ENCODE measurements at regions not wholly inside any gene's neighbourhood (a gene's known extent, or its start where the extent isn't known, plus 50 kb on each side); places are given as distances from the start of the nearest gene placed in this dataset.

DNA sequence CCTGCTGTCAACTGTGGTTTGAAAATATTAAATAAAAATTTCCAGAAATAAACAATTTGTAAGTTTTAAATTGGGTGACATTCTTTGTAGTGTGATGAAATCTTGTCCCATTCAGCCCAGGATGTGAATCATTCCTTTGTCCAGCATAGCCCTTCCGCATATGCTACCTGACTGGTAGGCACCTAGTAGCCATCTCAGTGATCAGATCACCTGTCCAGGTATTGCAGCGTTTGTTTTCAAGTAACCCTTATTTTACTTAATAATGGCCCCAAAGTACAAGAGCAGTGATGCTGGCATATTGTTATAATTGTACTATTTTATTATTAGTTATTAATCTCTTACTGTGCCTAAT lies 351.6 kb upstream of the B3GALT2 start:
- Histone ChIP-seq H3K4me1 (peaks cover 0 to 10% (median 0%) of the 10 kb centered on the region in 4 donors), H3K9me3 (no peaks in the 10 kb centered on the region), H3K4me3 (no peak overlapping the region), H3K36me3 (no peaks in the 10 kb centered on the region), H3K27me3 (no peaks in the 10 kb centered on the region), H3K27ac (peak overlapping the region in 2 of 4 donors; percentile 40 to 44)
- DNase-seq = no peak
- TF ChIP-seq, protein P1, sequence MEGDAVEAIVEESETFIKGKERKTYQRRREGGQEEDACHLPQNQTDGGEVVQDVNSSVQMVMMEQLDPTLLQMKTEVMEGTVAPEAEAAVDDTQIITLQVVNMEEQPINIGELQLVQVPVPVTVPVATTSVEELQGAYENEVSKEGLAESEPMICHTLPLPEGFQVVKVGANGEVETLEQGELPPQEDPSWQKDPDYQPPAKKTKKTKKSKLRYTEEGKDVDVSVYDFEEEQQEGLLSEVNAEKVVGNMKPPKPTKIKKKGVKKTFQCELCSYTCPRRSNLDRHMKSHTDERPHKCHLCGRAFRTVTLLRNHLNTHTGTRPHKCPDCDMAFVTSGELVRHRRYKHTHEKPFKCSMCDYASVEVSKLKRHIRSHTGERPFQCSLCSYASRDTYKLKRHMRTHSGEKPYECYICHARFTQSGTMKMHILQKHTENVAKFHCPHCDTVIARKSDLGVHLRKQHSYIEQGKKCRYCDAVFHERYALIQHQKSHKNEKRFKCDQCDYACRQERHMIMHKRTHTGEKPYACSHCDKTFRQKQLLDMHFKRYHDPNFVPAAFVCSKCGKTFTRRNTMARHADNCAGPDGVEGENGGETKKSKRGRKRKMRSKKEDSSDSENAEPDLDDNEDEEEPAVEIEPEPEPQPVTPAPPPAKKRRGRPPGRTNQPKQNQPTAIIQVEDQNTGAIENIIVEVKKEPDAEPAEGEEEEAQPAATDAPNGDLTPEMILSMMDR (IDR thresholded peaks at IDR 0.05) = no peak
- TF ChIP-seq POLR2A (IDR thresholded peaks at IDR 0.05) = no peak

GRCh38 chr1:193537266-193538002 lies 351.0 kb upstream of the B3GALT2 start:
- Histone ChIP-seq H3K4me1 (peaks cover 0 to 10% (median 0%) of the 10 kb centered on the region in 4 donors), H3K27ac (peak overlapping the region in 2 of 4 donors; percentile 40 to 44), H3K36me3 (no peaks in the 10 kb centered on the region), H3K4me3 (no peak overlapping the region), H3K9me3 (no peaks in the 10 kb centered on the region), H3K27me3 (no peaks in the 10 kb centered on the region)
- DNase-seq = peak in 2 of 3 donors; percentile 76 to 79
- TF ChIP-seq, protein P1 (IDR thresholded peaks at IDR 0.05) = no peak
- no peak for TF ChIP-seq POLR2A (IDR thresholded peaks at IDR 0.05)

DNA sequence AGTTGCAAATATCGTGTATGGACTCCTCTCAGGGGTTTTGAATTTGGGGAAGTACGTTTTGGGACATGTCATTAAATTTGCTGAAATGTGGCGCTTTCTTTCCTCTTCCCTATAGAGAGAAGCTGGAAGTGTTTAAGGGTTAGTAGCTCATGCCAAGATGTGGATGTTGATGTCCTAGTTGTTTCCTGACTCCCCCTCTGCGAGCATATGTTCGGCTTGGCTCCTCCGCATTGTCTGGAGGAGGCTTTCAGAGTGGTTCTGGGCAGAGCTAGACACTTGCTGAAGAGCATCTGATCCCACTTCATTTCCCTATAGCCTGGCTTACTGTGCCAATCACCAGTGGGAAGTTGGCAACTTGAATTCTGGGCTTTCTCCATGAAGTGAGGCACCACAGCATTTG lies 347.4 kb upstream of the B3GALT2 start:
- no peaks in the 10 kb centered on the region for H3K36me3 ChIP-seq
- no peaks in the 10 kb centered on the region for H3K9me3 ChIP-seq
- H3K4me3 ChIP-seq = no peak overlapping the region
- TF ChIP-seq, protein P1 (IDR thresholded peaks at IDR 0.05) = no peak
- no peak for TF ChIP-seq POLR2A (IDR thresholded peaks at IDR 0.05)
- H3K27ac ChIP-seq = no peak overlapping the region
- H3K4me1 ChIP-seq = peaks cover 0 to 10% (median 0%) of the 10 kb centered on the region in 4 donors
- H3K27me3 ChIP-seq = no peaks in the 10 kb centered on the region
- DNase-seq = no peak

DNA sequence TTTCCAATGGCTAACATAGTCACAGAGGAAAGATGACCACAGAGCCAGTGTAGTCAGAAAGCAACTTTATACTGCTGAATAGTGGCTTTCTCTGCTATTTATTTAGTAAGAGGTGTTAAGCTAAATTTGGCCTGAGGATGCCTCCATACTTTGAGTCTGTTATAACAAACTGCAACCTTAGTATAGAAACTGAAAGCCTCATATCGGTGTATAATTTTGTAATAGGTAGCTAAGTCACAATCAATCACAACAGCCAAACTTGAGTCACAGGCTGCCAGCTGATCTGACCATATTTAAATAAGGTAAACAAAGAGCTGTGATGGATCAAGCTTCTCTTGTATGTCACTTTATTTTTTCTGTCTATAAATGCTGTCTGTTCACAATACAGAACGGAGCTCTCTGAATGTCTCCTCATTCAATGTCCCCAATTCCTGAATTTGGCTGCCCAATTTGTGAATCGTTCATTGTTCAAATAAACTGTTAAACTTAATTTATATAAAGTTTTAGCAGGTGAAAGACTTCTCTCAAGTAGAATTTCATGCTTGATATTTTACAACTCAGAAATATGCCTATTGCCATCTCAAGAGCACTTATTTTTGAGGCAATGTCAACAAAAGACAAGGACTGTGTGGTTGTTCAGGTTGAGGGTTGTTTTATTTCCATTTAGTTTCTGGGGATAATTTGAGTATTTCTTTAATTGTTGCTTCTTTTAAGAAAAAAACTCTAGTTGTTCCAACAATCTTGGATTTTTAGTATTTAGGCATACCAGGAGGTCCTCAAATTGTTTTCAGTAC lies 339.7 kb upstream of the B3GALT2 start:
- TF ChIP-seq, protein P1 (IDR thresholded peaks at IDR 0.05) = no peak
- TF ChIP-seq POLR2A (IDR thresholded peaks at IDR 0.05) = no peak
- no peak overlapping the region for H3K4me3 ChIP-seq
- H3K4me1 ChIP-seq = no peaks in the 10 kb centered on the region
- H3K27me3 ChIP-seq = no peaks in the 10 kb centered on the region
- H3K9me3 ChIP-seq = no peaks in the 10 kb centered on the region
- H3K27ac ChIP-seq = no peak overlapping the region
- no peaks in the 10 kb centered on the region for H3K36me3 ChIP-seq
- no peak for DNase-seq

- no peak for DNase-seq
- no peak overlapping the region for H3K27ac ChIP-seq
- TF ChIP-seq, protein P1 (IDR thresholded peaks at IDR 0.05) = no peak
- TF ChIP-seq POLR2A (IDR thresholded peaks at IDR 0.05) = no peak
- no peaks in the 10 kb centered on the region for H3K27me3 ChIP-seq
- H3K9me3 ChIP-seq = no peaks in the 10 kb centered on the region
- H3K36me3 ChIP-seq = no peaks in the 10 kb centered on the region
- H3K4me1 ChIP-seq = no peaks in the 10 kb centered on the region
- no peak overlapping the region for H3K4me3 ChIP-seq
Measured at GRCh38 chr1:193525411-193525810, 339.0 kb upstream of the B3GALT2 start.
